ENCODE measurements at regions not wholly inside any gene's neighbourhood (a gene's known extent, or its start where the extent isn't known, plus 50 kb on each side); places are given as distances from the start of the nearest gene placed in this dataset.

DNA sequence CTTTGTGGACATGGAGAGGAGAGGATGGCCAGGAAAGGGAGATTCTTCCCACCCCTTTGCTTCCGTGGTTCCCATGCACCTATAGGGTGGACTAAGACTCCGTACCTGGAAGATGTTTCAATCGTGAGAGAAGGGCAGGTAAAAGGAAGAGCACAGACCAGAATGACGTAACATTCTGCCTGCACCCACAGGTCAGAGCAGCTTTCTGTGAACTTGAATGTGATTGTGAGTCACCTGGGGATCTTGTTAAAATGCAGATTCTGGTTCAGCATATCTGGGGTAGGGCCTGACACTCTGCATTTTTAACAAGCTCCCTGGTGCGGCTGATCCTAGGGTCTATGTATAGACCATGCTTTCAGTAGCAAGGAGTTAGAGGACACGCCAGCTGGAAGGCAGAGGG lies 164.1 kb upstream of the SGK1 start (continued):
- no peak for TF ChIP-seq CEBPG (CRISPR knock-in tag; IDR thresholded peaks at IDR 0.05)
- TF ChIP-seq CEBPG (tag; conservative IDR thresholded peaks at IDR 0.05 in 1 of 2, IDR thresholded peaks at IDR 0.05 in 1 of 2): peak; percentile 8 to 48; a peak in 2 of 4 replicates
- TF ChIP-seq JUND (IDR thresholded peaks at IDR 0.05; ENCODE audit: borderline replicate concordance, low read depth, low read length): no peak
- 0 out of 3 replicates have a peak, but pooled peaks have one; percentile 13 for TF ChIP-seq JUND (tag; IDR thresholded peaks at IDR 0.05; ENCODE audit: borderline replicate concordance, low read depth, low read length)
- no peak for TF ChIP-seq SNIP1 (IDR thresholded peaks at IDR 0.05; ENCODE audit: low read depth)

GRCh38 chr6:134480593-134480992 lies 162.7 kb upstream of the SGK1 start:
- Histone ChIP-seq H3K9me3 (replicated peaks; ENCODE audit: control insufficient read depth, insufficient read depth, low read depth, low read length) (no peaks in the 10 kb centered on the region), H3K27ac (ENCODE audit: extremely low read depth, low read depth, low read length) (no peak overlapping the region), H3K79me2 (ENCODE audit: control insufficient read depth, insufficient read depth, low read length) (no peaks in the 10 kb centered on the region), H3K27me3 (ENCODE audit: control insufficient read depth in 2 of 2, insufficient read depth in 2 of 2, low read length in 2 of 2) (peaks cover 3 to 10% of the 10 kb centered on the region in 2 experiments; a peak in 2 of 5 replicates), H3K36me3 (ENCODE audit: control insufficient read depth, insufficient read depth, low read length) (no peaks in the 10 kb centered on the region), H3K4me3 (no peak overlapping the region), H3K4me1 (replicated peaks in 1 of 2; ENCODE audit: control insufficient read depth in 2 of 2, insufficient read depth in 2 of 2, low read length in 2 of 2) (no peaks in the 10 kb centered on the region), H3K9me1 (ENCODE audit: control insufficient read depth, insufficient read depth, low read length) (no peaks in the 10 kb centered on the region), H3K4me2 (ENCODE audit: insufficient read depth, low read length) (no peak overlapping the region), H4K20me1 (replicated peaks; ENCODE audit: control insufficient read depth, insufficient read depth, low read length) (no peaks in the 10 kb centered on the region), H3K9ac (ENCODE audit: insufficient read depth in 1 of 2, low read depth in 2 of 2, low read length in 2 of 2) (no peak overlapping the region), H2AFZ (ENCODE audit: low read depth, low read length) (no peak overlapping the region)
- ChIA-PET CTCF (ENCODE audit: low intra/inter-chr PET ratio) (no interaction called here), POLR2A (no interaction called here)
- 0% methylated on average over 1 of the region's 1 CpG for WGBS (ENCODE audit: insufficient coverage, low coverage, missing lambda C conversion rate)
- intact Hi-C loops (cut with micrococcal nuclease): no loop called here
- TF ChIP-seq, protein P1, sequence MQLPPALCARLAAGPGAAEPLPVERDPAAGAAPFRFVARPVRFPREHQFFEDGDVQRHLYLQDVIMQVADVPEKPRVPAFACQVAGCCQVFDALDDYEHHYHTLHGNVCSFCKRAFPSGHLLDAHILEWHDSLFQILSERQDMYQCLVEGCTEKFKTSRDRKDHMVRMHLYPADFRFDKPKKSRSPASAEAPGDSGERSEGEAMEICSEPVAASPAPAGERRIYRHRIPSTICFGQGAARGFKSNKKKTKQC (CRISPR knock-in tag; IDR thresholded peaks at IDR 0.05): no peak
- TF ChIP-seq TCF15 (CRISPR knock-in tag; IDR thresholded peaks at IDR 0.05) (no peak), TRIM24 (IDR thresholded peaks at IDR 0.05) (no peak), BMI1 (IDR thresholded peaks at IDR 0.05; ENCODE audit: low read length) (no peak)
- DNase-seq (ENCODE audit: extremely low read depth in 1 of 4, low spot score in 3 of 4) (no peak), ATAC-seq (no peak), FAIRE-seq (no peak)
- in situ Hi-C loops (cut with MboI): no loop called here
- no TSS peak for BruUV-seq (replicated peaks)
